Kidney (tissue), 13 donors: ENCODE measurements at regions not wholly inside any gene's neighbourhood (a gene's known extent, or its start where the extent isn't known, plus 50 kb on each side); places are given as distances from the start of the nearest gene placed in this dataset.

Experiments
- DNase-seq, 5 donors: peaks; one replicate each; pipeline ENCODE4 v3.0.0-alpha.2; 2013 to 2020
- FAIRE-seq: peaks from 2 replicates; lab custom pipeline; 2012; peaks lifted over from hg19 to GRCh38; lab: Jason Lieb, UNC
- H3K27ac ChIP-seq, 2 donors: one replicate each; pipeline ENCODE4 v1.7.0; 2013; ENCODE audit warnings: low read depth in 2 of 2, low read length in 2 of 2, inconsistent platforms in 1 of 2
- H3K27me3 ChIP-seq: one replicate; pipeline ENCODE4 v1.7.1; 2013; ENCODE audit warnings: low read length, inconsistent platforms; ENCODE audit not compliant: control insufficient read depth, insufficient read depth
- H3K36me3 ChIP-seq, 3 donors: one replicate each; pipeline versions ENCODE4 v1.7.0 to v1.7.1; 2013; ENCODE audit warnings: low read length in 3 of 3, control low read depth in 1 of 3, inconsistent platforms in 1 of 3; ENCODE audit not compliant: insufficient read depth in 3 of 3, control insufficient read depth in 2 of 3
- H3K4me1 ChIP-seq, 3 donors: one replicate each; pipeline versions ENCODE4 v1.7.0 to v1.7.1; 2013; ENCODE audit warnings: low read length in 3 of 3, inconsistent platforms in 1 of 3, low read depth in 1 of 3; ENCODE audit not compliant: control insufficient read depth in 2 of 3, insufficient read depth in 2 of 3
- H3K4me3 ChIP-seq, 3 donors: one replicate each; pipeline versions ENCODE4 v1.7.0 to v1.8.1; 2013; ENCODE audit warnings: low read length in 3 of 3, control low read depth in 1 of 3, inconsistent platforms in 1 of 3
- H3K9ac ChIP-seq, 3 donors: one replicate each; pipeline versions ENCODE4 v1.7.0 to v1.7.1; 2013; ENCODE audit warnings: low read length in 3 of 3, control low read depth in 1 of 3, inconsistent platforms in 1 of 3
- H3K9me3 ChIP-seq, 3 donors: one replicate each; pipeline versions ENCODE4 v1.7.0 to v1.7.1; 2013; ENCODE audit warnings: low read length in 3 of 3, control low read depth in 1 of 3, inconsistent platforms in 1 of 3; ENCODE audit not compliant: control insufficient read depth in 2 of 3, insufficient read depth in 1 of 3
- CTCF ChIP-seq: IDR thresholded peaks from 3 replicates; pipeline ENCODE4 v1.5.1; 2012; ENCODE audit warnings: mild to moderate bottlenecking, moderate library complexity, borderline replicate concordance; ENCODE audit not compliant: insufficient read depth; ENCODE audit errors: extremely low read depth
- intact Hi-C: fragments of 100-400 bp; cut with DNase I; formaldehyde crosslinking; loops from one replicate; pipeline ENCODE4 v1.11.1; 2022
- donor health status: control.
- donor health status: control.
- donor health status: control.
- donor health status: control.
- donor health status: control.
- donor health status: DM: yes; HTN: yes; CAD: no.
- donor health status: Normal renal cell carcinoma (clear cell type).

DNA sequence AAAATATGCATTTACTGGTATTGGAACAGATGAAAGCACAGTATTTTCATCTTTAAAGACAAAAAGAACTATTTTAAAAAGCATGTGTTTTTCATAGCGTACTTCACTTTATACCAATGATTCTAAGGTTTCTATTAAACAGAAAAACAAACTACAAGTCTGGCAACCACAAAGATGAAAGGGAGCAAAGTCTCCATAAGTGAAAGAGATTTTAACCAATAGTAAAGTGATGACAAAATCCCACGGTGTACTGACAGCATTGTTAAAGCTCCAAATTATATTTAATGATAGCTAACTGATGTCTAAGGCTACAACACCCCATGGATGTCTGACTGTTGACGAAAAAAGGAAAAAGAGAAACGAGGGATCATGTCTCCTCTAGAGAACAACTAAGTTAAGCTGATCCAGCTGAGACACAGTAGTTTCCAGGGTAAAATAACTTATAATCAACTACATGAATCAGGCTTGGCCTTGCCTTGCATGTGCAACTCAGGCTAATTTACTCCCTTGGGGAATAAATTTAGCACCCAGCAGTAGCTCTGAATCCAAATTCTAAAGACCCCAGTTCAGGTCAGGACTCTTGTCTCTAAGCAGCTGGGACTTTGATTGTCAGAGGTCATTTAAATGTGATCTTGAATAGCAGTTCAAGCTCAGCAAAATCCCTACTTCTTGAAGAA lies 56.0 kb upstream of the TAB2 start:
- H3K9me3 ChIP-seq = no peaks in the 10 kb centered on the region
- no peaks in the 10 kb centered on the region for H3K27me3 ChIP-seq
- H3K9ac ChIP-seq = no peak overlapping the region
- no peak for TF ChIP-seq CTCF
- DNase-seq (no peak), FAIRE-seq (no peak)
- intact Hi-C loops = no loop called here
- no peaks in the 10 kb centered on the region for H3K36me3 ChIP-seq
- H3K4me1 ChIP-seq = no peaks in the 10 kb centered on the region
- H3K27ac ChIP-seq = no peak overlapping the region
- no peak overlapping the region for H3K4me3 ChIP-seq

GRCh38 chr6:149263321-149263720 lies 54.2 kb upstream of the TAB2 start:
- TF ChIP-seq CTCF = no peak
- Histone ChIP-seq H3K27ac (no peak overlapping the region), H3K9ac (no peak overlapping the region), H3K27me3 (no peaks in the 10 kb centered on the region), H3K9me3 (no peaks in the 10 kb centered on the region), H3K4me1 (no peaks in the 10 kb centered on the region), H3K4me3 (no peak overlapping the region), H3K36me3 (no peaks in the 10 kb centered on the region)
- DNase-seq = no peak
- no peak for FAIRE-seq
- intact Hi-C loops = no loop called here

DNA sequence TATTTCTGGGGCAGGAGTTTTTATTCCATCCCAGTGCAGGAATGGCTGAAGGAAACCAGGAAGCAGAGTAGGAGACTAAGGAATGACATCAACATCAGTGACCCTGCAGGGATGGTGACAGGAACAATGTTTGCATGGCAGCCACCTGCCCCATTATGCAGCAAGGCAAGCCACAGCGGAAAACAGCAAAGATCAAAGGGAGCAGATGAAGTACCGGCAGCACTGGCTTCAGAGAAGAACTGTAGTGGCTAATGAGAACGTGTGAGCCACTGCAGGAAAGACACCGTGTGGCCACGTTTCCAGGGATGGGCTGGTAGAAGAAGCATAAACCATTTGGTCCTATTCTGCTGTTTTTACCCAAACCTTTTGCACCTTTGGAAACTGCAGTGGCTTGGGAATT lies 52.9 kb upstream of the TAB2 start:
- no peak for DNase-seq
- FAIRE-seq = no peak
- Histone ChIP-seq H3K36me3 (no peaks in the 10 kb centered on the region), H3K4me3 (no peak overlapping the region), H3K9ac (no peak overlapping the region), H3K27ac (no peak overlapping the region), H3K9me3 (no peaks in the 10 kb centered on the region), H3K4me1 (no peaks in the 10 kb centered on the region), H3K27me3 (no peaks in the 10 kb centered on the region)
- TF ChIP-seq CTCF = no peak
- intact Hi-C loops = no loop called here

- DNase-seq (no peak), FAIRE-seq (no peak)
- H3K27me3 ChIP-seq = no peaks in the 10 kb centered on the region
- TF ChIP-seq CTCF = no peak
- H3K36me3 ChIP-seq = no peaks in the 10 kb centered on the region
- no peak overlapping the region for H3K4me3 ChIP-seq
- no peaks in the 10 kb centered on the region for H3K9me3 ChIP-seq
- H3K4me1 ChIP-seq = no peaks in the 10 kb centered on the region
- intact Hi-C loops = no loop called here
- no peak overlapping the region for H3K27ac ChIP-seq
- H3K9ac ChIP-seq = no peak overlapping the region
Observed at GRCh38 chr6:149265945-149266344, 51.6 kb upstream of the TAB2 start.
